ENCODE measurements at regions not wholly inside any gene's neighbourhood (a gene's known extent, or its start where the extent isn't known, plus 50 kb on each side); places are given as distances from the start of the nearest gene placed in this dataset.

DNA sequence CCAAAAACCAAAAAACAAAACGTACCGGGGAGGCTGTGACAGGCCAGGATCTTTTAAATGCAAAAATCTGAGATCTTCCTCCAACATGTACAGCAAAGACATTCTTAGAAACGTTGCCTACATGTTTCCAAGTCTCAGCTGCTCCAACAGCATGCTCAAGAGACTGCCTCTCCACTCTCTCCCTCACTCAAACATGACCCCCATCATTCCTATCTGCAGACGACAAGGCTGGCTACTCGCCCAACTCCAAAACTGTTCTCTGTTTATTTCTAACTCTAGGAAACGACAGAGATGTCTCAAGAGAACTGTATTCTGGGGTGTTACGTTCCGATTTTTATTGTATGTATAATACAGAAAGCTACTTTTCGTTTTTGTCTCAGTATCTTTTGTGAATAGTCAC is 57.5 kb upstream of the TMCC3 start:
- no peak for DNase-seq

DNA sequence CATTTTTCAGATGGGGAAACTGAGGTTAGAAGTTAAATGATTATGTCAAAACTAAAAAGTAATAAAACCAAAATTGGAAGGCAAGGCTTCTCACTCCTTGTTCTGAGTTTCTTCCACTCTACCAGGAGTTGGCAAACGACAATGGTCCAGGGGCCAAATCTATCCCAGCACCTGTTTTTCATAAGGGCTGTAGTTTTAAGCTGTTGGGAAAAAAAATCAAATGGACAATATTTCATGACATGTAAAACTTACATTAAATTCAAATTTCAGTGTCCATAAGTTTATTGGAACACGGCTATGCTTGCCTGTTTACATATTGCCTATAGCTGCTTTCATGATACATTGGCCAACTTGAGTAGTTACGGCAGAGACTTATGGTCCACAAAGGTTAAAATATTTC is 56.7 kb upstream of the TMCC3 start:
- DNase-seq, result no peak

DNA sequence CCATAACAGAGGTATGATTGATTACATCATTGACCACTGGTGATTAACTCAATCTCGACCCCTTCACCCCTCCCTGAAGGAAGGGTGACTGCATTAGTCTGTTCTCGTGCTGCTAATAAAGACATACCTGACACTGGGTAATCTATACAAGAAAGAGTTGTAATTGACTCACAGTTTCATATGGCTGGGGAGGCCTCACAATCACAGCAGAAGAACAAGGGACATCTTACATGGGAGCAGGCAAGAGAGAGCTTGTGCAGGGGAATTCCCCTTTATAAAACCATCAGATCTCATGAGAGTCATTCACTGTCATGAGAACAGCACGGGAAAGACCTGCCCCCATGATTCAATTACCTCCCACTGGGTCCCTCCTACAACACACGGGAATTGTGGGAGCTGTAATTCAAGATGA is 55.9 kb upstream of the TMCC3 start:
- no peak for DNase-seq

DNA sequence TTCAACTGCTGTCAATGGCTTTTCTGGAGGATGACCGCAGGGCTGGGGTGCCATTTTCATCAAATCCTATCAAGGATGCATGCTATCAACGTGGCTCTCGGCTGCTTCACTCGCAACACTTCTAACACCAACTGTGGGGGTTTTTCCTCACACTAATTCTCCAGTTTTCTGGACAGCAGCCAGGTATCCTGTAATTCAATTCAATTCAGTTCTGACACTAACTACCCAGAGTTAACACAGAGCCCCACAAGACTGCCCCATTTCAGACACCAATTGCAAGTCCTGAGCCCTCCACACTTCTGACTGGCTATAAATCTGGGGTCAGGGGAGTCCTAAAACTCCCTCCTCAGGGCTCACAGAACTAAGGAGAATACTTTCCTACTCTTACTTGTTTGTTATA is 55.3 kb upstream of the TMCC3 start:
- DNase-seq, result no peak

DNA sequence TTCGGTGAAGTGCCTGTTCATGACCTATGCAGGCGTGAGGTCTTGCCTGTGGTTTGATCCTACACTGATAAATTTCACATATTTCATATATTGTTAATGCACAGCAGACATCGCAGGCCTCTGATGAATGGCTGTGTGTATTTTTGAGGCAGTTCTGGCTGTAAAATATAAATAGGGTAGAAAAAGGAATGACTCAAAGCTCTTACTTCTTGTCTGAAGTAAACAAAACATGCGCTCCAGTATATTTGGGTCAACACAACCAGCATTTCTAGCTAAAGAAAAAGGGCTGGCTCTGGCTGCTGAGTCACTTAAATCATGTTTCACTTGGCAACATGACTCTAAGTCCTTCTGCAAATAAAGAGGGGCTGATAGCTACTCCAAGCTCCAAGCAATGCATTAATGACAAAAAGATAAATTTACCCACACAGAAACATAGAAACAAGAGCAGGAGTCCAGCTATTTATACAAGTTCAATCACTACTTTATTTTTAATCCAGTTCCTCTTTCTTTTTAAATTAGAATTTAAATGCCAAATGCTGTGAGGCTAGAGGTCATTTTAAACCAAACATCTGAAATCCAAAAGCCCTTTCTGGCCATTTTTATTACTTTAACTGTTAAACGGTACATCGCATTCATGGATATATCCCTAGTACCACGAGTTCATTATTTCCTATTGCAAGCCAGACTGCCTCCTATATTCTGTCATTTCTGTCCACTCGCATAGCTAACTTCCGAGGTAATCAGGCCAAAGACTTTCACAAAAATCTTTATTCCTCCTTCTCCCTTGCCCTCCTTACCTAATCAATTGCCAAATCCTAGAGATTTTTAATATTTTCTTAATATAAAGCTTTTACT is 54.3 kb upstream of the TMCC3 start:
- no peak for DNase-seq

DNA sequence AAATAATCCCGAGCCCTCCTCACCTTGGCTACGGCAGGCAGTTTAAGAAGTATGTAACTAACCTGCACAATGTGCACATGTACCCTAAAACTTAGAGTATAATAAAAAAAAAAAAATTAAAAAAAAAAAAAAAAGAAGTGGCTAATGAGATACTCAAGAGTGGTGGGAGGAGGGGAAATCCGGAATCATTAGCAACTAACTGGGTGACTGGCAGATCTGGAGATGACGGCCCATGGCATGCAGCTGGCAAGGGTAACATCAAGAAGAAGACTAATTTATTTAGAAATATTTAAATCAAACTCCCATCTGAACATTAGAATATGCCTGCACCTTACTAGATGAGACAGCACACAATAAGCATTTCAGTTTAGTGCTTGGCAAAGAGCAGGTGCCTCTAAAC is 52.3 kb upstream of the TMCC3 start:
- no peak for DNase-seq

DNA sequence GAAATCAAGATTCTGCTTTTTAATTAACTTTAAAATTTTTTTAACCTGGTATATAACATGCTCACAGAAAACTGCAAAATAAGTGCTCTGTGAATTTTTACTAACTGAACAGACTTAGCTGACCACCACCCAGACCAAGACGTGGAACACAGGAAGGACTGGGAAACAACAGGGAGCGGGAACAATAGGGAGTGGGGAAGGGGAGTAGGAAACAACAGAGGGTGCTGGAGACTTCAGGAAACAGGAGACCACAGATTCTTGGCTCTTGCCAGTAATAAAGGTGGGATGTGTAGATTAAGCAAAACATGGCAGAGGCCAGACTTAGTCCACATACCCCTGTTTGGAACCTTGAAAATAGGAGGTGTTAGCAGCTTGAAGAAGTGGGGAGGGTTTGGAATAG is 51.4 kb upstream of the TMCC3 start:
- DNase-seq, result no peak

DNA sequence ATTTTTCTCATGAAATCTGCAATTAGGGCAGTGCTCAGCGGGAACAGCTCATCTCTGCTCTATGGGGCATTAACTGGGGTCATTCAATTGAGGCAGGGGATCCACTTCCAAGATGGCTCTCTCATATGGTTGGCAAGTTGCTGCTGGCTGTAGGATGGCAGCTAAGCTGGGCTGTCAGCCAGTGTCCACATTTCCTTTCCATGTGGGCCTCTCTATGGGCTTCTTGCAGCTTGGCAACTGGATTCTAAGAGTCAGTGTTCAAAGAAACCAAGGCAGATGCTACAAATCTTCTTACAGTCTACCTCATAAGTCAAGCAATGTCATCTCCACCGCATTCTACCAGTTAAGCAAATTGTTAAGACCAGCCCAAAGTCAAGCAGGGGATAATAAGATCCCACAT is 50.3 kb upstream of the TMCC3 start:
- no peak for DNase-seq

Data from T-helper 2 cell (primary cell).